Hematopoietic multipotent progenitor cell (in vitro differentiated cells): ENCODE measurements at regions not wholly inside any gene's neighbourhood (a gene's known extent, or its start where the extent isn't known, plus 50 kb on each side); places are given as distances from the start of the nearest gene placed in this dataset.

ENCODE experiments used
- DNase-seq, 3 donors: peaks; one replicate each; pipeline ENCODE4 v3.0.0-alpha.2; 2011 to 2015; ENCODE audit warnings: low read depth in 2 of 3, low spot score in 2 of 3

DNA sequence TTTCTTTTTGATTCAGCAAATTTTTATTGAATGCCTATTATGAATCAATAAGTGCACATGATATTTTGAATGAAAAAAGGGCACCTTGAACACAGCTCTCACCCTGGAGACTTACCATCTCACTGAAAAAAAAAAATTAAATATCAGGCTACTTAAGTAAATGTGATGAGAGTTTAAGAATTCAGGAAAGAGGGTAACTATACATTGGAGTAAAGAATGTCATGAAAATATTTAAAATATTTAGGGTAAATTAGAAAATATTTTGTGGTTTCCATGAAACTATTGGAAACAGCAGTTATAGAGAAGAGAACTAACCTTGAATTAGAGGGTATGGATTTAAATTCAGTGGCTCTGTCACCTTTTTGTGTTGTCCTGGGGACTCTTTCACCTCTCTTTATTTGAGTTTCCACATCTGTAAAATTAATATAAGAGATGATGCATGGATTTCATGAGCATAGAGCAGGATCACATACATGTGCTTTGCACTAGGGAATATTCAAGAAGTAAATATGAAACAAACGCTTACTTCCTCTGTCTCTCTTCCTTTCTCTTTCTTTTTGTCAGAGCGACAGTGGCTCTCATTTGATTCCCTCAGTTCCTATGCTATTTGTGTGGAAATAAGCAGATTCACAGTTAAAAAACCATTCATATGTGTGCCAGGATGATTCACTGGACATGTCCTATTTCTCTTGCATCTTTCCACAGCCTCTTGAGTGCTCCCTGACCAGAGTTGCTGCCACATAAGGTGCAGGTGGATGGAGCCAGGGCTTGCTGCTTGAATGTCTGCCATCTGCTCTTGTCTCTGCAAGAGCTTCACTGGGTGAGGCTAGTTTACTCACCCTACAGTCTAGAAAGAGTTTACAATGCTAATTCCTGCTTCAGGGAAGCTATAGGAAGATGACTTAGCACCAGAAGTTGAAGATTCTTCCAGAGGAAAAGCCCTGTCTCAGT lies 533.1 kb downstream of the ETS1 start:
- DNase-seq, result no peak

GRCh38 chr11:128052912-128053641 lies 534.3 kb downstream of the ETS1 start:
- peak in 1 of 3 donors; percentile 35 for DNase-seq

- DNase-seq, result no peak
These were observed 539.2 kb downstream of the ETS1 start for GRCh38 chr11:128048121-128048520.

DNA sequence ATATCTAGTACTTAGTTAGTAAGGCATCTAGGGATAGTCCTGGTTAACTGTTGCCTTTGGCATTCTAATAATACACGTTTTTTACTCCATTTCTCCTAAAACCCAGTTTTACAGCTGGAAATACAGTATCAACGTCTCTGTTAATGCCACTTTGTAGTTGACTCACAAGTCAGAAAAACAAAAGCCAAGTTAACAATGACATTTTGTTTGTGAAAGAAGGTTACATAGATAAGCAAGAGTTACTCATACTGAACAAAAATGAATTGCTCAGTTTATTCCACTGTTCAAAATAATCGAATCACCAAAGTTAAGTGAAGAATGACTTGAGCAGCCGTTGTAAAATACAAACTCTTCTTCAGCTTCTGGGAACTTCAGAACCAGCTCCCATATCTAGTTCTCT lies 540.3 kb downstream of the ETS1 start:
- DNase-seq, result no peak

GRCh38 chr11:128046213-128046612 lies 541.1 kb downstream of the ETS1 start:
- DNase-seq, result no peak

DNA sequence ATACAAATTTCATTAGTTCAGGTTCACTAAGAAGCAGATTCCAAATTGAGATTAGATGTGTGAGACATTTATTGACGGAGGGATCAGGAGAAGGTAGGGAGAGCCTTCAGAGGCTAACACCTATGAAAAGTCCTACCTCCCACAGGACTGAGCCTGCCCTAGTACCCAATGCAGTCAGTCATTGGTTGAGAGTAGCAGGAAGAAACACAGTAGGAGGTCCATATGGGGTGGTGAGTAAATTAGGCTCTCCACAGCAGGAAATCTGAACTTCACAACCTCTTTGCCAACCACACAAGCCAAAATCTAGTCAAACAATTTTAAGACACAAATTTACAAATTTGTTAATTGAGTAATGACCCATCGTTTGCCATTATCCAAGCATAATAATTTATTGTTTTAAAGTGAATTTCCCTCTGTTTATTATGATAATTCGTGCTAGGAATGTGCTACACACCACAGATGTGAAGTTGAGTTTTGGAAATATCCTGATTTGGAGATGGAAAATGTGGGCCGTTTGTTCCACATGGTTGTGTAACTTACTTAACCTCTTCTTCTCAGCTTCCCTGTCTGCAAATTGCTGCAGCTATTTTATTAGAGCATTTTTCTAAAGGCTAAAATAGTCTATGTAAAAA lies 542.1 kb downstream of the ETS1 start:
- no peak for DNase-seq

GRCh38 chr11:128042290-128042751 lies 545.0 kb downstream of the ETS1 start:
- no peak for DNase-seq

DNA sequence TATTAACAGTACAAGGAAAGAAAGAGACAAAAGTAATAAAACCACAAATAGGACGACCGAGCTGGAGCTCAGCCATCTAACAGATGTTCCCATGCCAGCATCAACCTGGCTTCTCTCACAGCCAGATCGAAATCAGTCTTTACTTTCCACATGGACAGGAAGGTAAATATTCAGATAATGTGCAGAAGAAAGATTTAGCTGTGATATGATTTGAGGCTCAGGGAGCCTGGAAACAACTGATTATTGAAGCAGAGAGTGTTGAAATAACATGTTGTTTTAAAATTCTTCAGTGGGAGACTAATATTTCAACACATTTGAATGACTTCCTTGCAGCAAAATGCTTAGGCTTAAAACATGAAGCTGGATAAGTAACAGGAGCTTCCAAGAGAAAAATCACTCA lies 546.8 kb downstream of the ETS1 start:
- no peak for DNase-seq

- DNase-seq, result peak; percentile 48 to 97 (median 90)
These were observed 548.0 kb downstream of the ETS1 start for GRCh38 chr11:128039140-128040021.

DNA sequence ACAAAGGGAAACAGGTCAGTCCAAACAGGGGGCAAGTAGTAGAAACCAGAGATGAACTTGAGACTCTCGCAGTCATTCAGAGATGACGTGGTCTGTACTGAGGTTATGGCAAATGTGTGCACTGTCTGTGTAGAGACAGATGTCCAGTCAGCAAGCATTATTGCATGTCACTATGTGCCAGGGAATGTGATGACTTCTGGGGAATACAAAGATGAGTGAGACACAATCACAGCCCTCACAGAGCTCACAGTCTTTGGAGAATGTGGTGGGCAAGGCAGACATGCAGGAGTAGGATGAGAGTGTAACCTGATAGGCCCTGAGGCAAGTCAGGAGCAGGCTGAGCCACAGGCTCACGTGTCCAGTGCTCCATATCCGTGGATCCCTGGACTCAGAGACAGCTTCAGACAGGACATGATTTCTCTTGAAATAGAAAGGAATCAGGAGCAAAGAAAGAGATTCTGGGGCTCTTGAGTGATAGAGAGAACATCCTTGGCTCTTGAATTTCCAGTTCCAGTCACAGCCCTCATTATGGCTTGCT lies 550.7 kb downstream of the ETS1 start:
- DNase-seq, result no peak

DNA sequence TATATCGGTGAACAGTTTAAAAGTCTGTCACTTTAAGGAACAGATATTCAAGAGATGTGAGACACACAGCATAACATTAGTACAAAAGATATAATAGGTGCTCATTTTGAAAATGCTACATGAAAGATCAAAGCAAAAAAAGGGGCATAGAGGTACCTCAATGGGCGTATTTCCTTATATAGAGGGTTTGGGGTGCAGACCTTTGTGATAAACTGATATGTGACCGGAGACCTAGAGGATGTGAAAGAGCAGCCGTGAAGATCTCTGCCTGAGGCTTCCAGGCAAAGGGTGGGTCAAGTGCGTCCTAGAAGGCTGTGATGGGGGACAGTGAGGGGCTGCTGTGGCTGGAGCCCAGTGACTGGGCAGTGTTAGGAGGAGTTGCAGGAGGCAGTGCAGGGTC lies 551.4 kb downstream of the ETS1 start:
- DNase-seq, result no peak

DNA sequence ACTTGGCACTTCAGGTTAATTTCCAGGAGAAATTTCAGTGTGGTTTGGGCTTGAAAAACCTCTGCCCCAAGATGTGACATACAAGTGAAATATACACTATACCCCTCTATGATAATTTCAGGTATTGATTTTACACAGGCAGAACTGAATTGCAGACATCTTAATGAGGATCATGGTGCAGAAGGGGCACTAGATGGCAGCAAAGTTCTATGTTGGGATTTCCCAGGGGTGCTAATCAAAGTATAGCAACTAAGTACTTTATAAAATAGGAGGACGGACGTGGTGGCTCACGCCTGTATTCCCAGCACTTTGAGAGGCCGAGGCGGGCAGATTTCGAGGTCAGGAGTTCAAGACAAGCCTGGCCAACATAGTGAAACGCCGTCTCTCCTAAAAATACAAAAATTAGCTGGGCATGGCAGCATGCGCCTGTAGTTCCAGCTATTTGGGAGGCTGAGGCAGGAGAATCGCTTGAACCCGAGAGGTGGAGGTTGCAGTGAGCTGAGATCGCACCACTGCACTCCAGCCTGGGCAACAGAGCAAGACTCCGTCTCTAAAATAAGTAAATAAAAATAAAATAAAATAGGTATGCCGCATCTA lies 555.7 kb downstream of the ETS1 start:
- peak; percentile 58 to 82 (median 65) for DNase-seq

- no peak for DNase-seq
These were observed 558.1 kb downstream of the ETS1 start for GRCh38 chr11:128029219-128029722.

DNA sequence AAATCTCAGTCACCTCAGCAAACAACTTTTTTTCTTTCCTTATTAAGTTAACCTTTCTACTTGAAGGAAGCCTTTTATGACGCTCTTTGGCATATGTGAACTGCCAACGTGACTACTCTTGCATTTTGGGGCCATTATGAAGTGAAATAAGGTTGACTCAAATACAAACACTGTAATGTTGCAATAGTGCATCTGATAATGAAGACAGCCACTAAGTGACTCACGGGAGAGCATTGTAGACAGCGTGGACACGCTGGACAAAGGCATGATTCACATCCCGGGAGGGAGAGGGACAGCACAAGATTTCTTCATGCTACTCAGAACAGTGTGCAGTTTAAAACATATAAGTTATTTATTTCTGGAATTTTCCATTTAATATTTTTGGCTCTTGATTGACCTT lies 560.8 kb downstream of the ETS1 start:
- no peak for DNase-seq

GRCh38 chr11:128022761-128023160 lies 564.6 kb downstream of the ETS1 start:
- DNase-seq, result no peak

GRCh38 chr11:128022007-128022368 lies 565.4 kb downstream of the ETS1 start:
- DNase-seq, result peak in 1 of 3 donors; percentile 9

DNA sequence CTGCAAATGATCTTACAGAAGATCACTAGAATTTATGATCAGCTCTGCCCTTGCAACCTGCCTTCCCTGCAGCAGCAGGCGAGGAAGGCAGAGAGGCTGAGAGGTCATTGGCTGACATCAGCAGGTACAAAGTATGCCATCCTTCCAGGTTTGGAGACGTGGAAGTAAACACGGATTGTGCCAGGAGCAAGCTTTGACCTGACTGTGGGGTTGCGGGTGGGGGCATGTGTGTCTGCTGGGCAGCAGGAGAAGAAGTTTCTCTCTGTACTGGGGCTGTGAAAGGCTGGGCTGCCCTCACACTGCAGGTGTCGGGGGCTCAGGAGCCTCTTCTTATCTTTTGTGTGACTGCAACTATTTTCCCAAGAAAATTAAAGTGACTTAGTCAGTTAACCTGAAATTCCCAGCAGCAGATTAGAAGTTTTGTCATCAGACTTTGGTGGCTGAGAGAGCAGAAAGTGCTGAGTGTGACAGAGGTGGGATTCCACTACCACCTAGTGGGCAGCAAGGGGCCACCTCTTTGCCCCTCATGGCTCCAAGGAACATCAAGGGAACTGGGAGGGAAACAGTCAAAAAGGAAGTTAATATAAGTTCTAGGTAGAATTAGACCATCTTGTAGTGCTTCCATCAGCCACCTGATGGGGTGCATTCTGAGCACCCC lies 565.9 kb downstream of the ETS1 start:
- DNase-seq, result peak in 1 of 3 donors; percentile 35

DNA sequence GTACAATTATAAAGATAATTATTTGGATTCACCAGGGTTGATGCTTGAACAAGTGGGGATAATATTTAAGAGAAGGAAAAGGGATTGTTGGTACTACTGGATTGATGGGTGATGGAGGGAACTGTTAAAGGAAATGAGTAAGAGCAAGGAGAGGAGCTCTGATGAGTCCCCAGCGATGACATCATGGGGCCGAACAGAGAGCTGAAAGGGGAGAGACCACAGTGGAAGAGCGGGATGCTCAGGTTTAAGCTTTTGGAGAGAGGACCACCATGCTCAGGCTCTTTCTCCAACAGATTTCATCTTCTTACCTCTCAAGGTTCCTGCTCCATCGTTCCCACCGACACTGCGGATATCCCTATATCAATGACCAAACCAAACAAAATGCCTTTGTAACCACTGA lies 568.7 kb downstream of the ETS1 start:
- no peak for DNase-seq

DNA sequence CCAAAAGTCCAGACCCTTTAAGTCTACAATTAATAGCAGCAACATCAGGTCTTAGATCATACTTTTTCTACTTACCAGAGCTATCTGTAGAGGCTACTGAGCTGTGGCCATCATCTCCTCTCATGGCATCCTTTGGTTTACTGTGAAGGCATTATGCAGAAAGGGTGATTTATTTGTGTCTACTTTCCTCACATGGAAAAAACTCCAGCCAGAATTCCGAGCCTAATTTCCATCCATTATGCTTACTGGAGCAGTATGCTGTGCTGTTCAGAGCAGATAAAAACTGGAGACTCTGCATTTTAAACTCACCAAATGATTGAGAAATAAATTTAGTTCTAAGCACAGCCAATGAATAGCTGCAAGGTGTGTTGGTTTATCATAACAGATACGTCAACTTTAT lies 581.8 kb downstream of the ETS1 start:
- DNase-seq, result no peak
